ENCODE measurements at regions not wholly inside any gene's neighbourhood (a gene's known extent, or its start where the extent isn't known, plus 50 kb on each side); places are given as distances from the start of the nearest gene placed in this dataset.

GRCh38 chr1:78790174-78790573, 140.5 kb downstream of the IFI44 start:
- no peak overlapping the region for H3K9ac ChIP-seq (ENCODE audit: low read depth in 1 of 2, low read length in 2 of 2)
- no peaks in the 10 kb centered on the region for H3K9me3 ChIP-seq (ENCODE audit: control insufficient read depth in 4 of 4, low read length in 3 of 4)
- TF ChIP-seq ZBTB33 (IDR thresholded peaks at IDR 0.05) (no peak), RAD21 (IDR thresholded peaks at IDR 0.05) (no peak), FOXA1 (IDR thresholded peaks at IDR 0.05) (no peak), RXRA (IDR thresholded peaks at IDR 0.05) (no peak), HNF4A (conservative IDR thresholded peaks at IDR 0.05) (no peak)
- DNase-seq (ENCODE audit: low spot score): no peak
- H3K27ac ChIP-seq (ENCODE audit: low read depth in 1 of 2, low read length in 2 of 2): no peak overlapping the region
- no peak overlapping the region for H3K4me3 ChIP-seq (ENCODE audit: low read depth in 1 of 3, low read length in 3 of 3)
- H3K27me3 ChIP-seq (ENCODE audit: control insufficient read depth in 4 of 4, insufficient read depth in 4 of 4, low read length in 3 of 4): peaks cover 0 to 4% (median 0%) of the 10 kb centered on the region in 4 donors
- H3K36me3 ChIP-seq (ENCODE audit: control insufficient read depth in 4 of 4, insufficient read depth in 3 of 4, low read depth in 1 of 4, low read length in 3 of 4): no peaks in the 10 kb centered on the region
- 68% methylated on average over 3 of the region's 3 CpGs for WGBS
- no peaks in the 10 kb centered on the region for H3K4me1 ChIP-seq (ENCODE audit: control insufficient read depth in 4 of 4, insufficient read depth in 4 of 4, low read length in 3 of 4)

GRCh38 chr1:78792756-78793155, 143.1 kb downstream of the IFI44 start:
- 71% methylated on average over 1 of the region's 1 CpG for WGBS
- H3K36me3 ChIP-seq (ENCODE audit: control insufficient read depth in 4 of 4, insufficient read depth in 3 of 4, low read depth in 1 of 4, low read length in 3 of 4): no peaks in the 10 kb centered on the region
- H3K27ac ChIP-seq (ENCODE audit: low read depth in 1 of 2, low read length in 2 of 2): no peak overlapping the region
- DNase-seq (ENCODE audit: low spot score): no peak
- peaks cover 0 to 4% (median 0%) of the 10 kb centered on the region in 4 donors for H3K27me3 ChIP-seq (ENCODE audit: control insufficient read depth in 4 of 4, insufficient read depth in 4 of 4, low read length in 3 of 4)
- no peak overlapping the region for H3K9ac ChIP-seq (ENCODE audit: low read depth in 1 of 2, low read length in 2 of 2)
- no peak for TF ChIP-seq HNF4G (IDR thresholded peaks at IDR 0.05)
- TF ChIP-seq NR2F2 (IDR thresholded peaks at IDR 0.05): no peak
- TF ChIP-seq FOXA2 (IDR thresholded peaks at IDR 0.05): no peak
- TF ChIP-seq SP1 (IDR thresholded peaks at IDR 0.05): no peak
- no peak for TF ChIP-seq RXRA (IDR thresholded peaks at IDR 0.05)
- TF ChIP-seq ATF3 (IDR thresholded peaks at IDR 0.05): no peak
- no peak for TF ChIP-seq ZBTB33 (IDR thresholded peaks at IDR 0.05)
- no peak for TF ChIP-seq RAD21 (IDR thresholded peaks at IDR 0.05)
- no peak for TF ChIP-seq FOXA1 (IDR thresholded peaks at IDR 0.05)
- no peak for TF ChIP-seq MAX (IDR thresholded peaks at IDR 0.05)
- no peak for TF ChIP-seq JUND (IDR thresholded peaks at IDR 0.05)
- no peak for TF ChIP-seq CTCF (IDR thresholded peaks at IDR 0.05; ENCODE audit: low read depth, low read length, missing input control)
- TF ChIP-seq GABPA (IDR thresholded peaks at IDR 0.05 in 1 of 2, conservative IDR thresholded peaks at IDR 0.05 in 1 of 2): no peak
- H3K4me3 ChIP-seq (ENCODE audit: low read depth in 1 of 3, low read length in 3 of 3): no peak overlapping the region
- no peaks in the 10 kb centered on the region for H3K4me1 ChIP-seq (ENCODE audit: control insufficient read depth in 4 of 4, insufficient read depth in 4 of 4, low read length in 3 of 4)
- no peaks in the 10 kb centered on the region for H3K9me3 ChIP-seq (ENCODE audit: control insufficient read depth in 4 of 4, low read length in 3 of 4)
